ENCODE measurements at regions not wholly inside any gene's neighbourhood (a gene's known extent, or its start where the extent isn't known, plus 50 kb on each side); places are given as distances from the start of the nearest gene placed in this dataset.

- H3K4me1 ChIP-seq (ENCODE audit: insufficient read depth, low read length): no peaks in the 10 kb centered on the region
These were observed 299.3 kb downstream of the BCAT1 start for GRCh38 chr12:24649634-24650033.

GRCh38 chr12:24649209-24649608, 299.7 kb downstream of the BCAT1 start:
- no peak overlapping the region for H3K4me3 ChIP-seq (ENCODE audit: insufficient read depth, low read length)
- DNase-seq (ENCODE audit: insufficient read length, low spot score, missing footprints): no peak
- TF ChIP-seq CTCF (IDR thresholded peaks at IDR 0.05; ENCODE audit: extremely low read depth, low read depth, low read length): no peak

More at GRCh38 chr12:24649634-24650033, 299.3 kb downstream of the BCAT1 start:
- Histone ChIP-seq H3K27me3 (ENCODE audit: insufficient read depth, low read length) (no peaks in the 10 kb centered on the region), H3K27ac (ENCODE audit: low read depth, low read length) (no peak overlapping the region), H3K9me3 (ENCODE audit: low read depth, low read length) (no peaks in the 10 kb centered on the region), H3K36me3 (ENCODE audit: insufficient read depth, low read length) (no peaks in the 10 kb centered on the region), H3K4me3 (ENCODE audit: insufficient read depth, low read length) (no peak overlapping the region), H3K4me2 (ENCODE audit: insufficient read depth, low read length) (no peak overlapping the region), H4K20me1 (ENCODE audit: insufficient read depth, low read length) (no peaks in the 10 kb centered on the region), H2AFZ (ENCODE audit: low read length) (no peak overlapping the region), H3K79me2 (ENCODE audit: insufficient read depth, low read length) (no peaks in the 10 kb centered on the region)
- DNase-seq (ENCODE audit: insufficient read length, low spot score, missing footprints): no peak
- no peak for TF ChIP-seq CTCF (IDR thresholded peaks at IDR 0.05; ENCODE audit: extremely low read depth, low read depth, low read length)

GRCh38 chr12:24645254-24645653, 303.6 kb downstream of the BCAT1 start:
- Histone ChIP-seq H4K20me1 (ENCODE audit: insufficient read depth, low read length) (no peaks in the 10 kb centered on the region), H3K4me1 (ENCODE audit: insufficient read depth, low read length) (no peaks in the 10 kb centered on the region), H3K36me3 (ENCODE audit: insufficient read depth, low read length) (no peaks in the 10 kb centered on the region), H3K4me3 (ENCODE audit: insufficient read depth, low read length) (no peak overlapping the region), H3K9me3 (ENCODE audit: low read depth, low read length) (no peaks in the 10 kb centered on the region), H3K4me2 (ENCODE audit: insufficient read depth, low read length) (no peak overlapping the region), H2AFZ (ENCODE audit: low read length) (no peak overlapping the region), H3K27ac (ENCODE audit: low read depth, low read length) (no peak overlapping the region), H3K79me2 (ENCODE audit: insufficient read depth, low read length) (no peaks in the 10 kb centered on the region), H3K27me3 (ENCODE audit: insufficient read depth, low read length) (no peaks in the 10 kb centered on the region)
- no peak for TF ChIP-seq CTCF (IDR thresholded peaks at IDR 0.05; ENCODE audit: extremely low read depth, low read depth, low read length)
- DNase-seq (ENCODE audit: insufficient read length, low spot score, missing footprints): no peak

More at GRCh38 chr12:24649209-24649608, 299.7 kb downstream of the BCAT1 start:
- Histone ChIP-seq H3K27me3 (ENCODE audit: insufficient read depth, low read length) (no peaks in the 10 kb centered on the region), H3K36me3 (ENCODE audit: insufficient read depth, low read length) (no peaks in the 10 kb centered on the region), H3K9me3 (ENCODE audit: low read depth, low read length) (no peaks in the 10 kb centered on the region), H4K20me1 (ENCODE audit: insufficient read depth, low read length) (no peaks in the 10 kb centered on the region), H3K4me1 (ENCODE audit: insufficient read depth, low read length) (no peaks in the 10 kb centered on the region), H3K4me2 (ENCODE audit: insufficient read depth, low read length) (no peak overlapping the region), H3K79me2 (ENCODE audit: insufficient read depth, low read length) (no peaks in the 10 kb centered on the region), H2AFZ (ENCODE audit: low read length) (no peak overlapping the region), H3K27ac (ENCODE audit: low read depth, low read length) (no peak overlapping the region)

GRCh38 chr12:24643120-24644119, 305.5 kb downstream of the BCAT1 start:
- Histone ChIP-seq H3K9me3 (ENCODE audit: low read depth, low read length) (no peaks in the 10 kb centered on the region), H3K4me2 (ENCODE audit: insufficient read depth, low read length) (no peak overlapping the region), H3K79me2 (ENCODE audit: insufficient read depth, low read length) (no peaks in the 10 kb centered on the region), H3K36me3 (ENCODE audit: insufficient read depth, low read length) (no peaks in the 10 kb centered on the region), H4K20me1 (ENCODE audit: insufficient read depth, low read length) (no peaks in the 10 kb centered on the region), H3K27ac (ENCODE audit: low read depth, low read length) (no peak overlapping the region), H3K4me3 (ENCODE audit: insufficient read depth, low read length) (no peak overlapping the region), H2AFZ (ENCODE audit: low read length) (no peak overlapping the region), H3K4me1 (ENCODE audit: insufficient read depth, low read length) (no peaks in the 10 kb centered on the region), H3K27me3 (ENCODE audit: insufficient read depth, low read length) (no peaks in the 10 kb centered on the region)
- TF ChIP-seq CTCF (IDR thresholded peaks at IDR 0.05; ENCODE audit: extremely low read depth, low read depth, low read length): no peak
- DNase-seq (ENCODE audit: insufficient read length, low spot score, missing footprints): no peak
